Psoas muscle (tissue), 7 donors: ENCODE measurements at regions not wholly inside any gene's neighbourhood (a gene's known extent, or its start where the extent isn't known, plus 50 kb on each side); places are given as distances from the start of the nearest gene placed in this dataset.

Experiments used
- ATAC-seq, 4 donors: fragments of 200-7000 bp; cut with Tn5 transposase; one replicate each; pipeline ENCODE4 v1.9.1; 2020; ENCODE audit warnings: moderate library complexity in 3 of 4, mild to moderate bottlenecking in 2 of 4
- DNase-seq, 2 donors: peaks; one replicate each; pipeline ENCODE4 v3.0.0-alpha.2; 2020
- H3K27ac ChIP-seq: fragments of 200-600 bp; one replicate; pipeline ENCODE4 v1.8.0; 2022
- H3K27me3 ChIP-seq, 3 donors: fragments of 200-600 bp in 1 of 3; one replicate each; pipeline versions ENCODE4 v1.6.1 to v1.8.0; 2013 to 2022; ENCODE audit warnings: low read length in 2 of 3, mild to moderate bottlenecking in 2 of 3, moderate library complexity in 1 of 3; ENCODE audit not compliant: insufficient read depth in 3 of 3
- H3K36me3 ChIP-seq, 2 donors: fragments of 200-600 bp in 1 of 2; one replicate each; pipeline versions ENCODE4 v1.6.1 to v1.8.0; 2013 to 2022; ENCODE audit warnings: low read depth in 1 of 2, mild to moderate bottlenecking in 1 of 2, moderate library complexity in 1 of 2; ENCODE audit not compliant: insufficient read depth in 1 of 2
- H3K4me1 ChIP-seq: fragments of 200-600 bp; one replicate; pipeline ENCODE4 v1.8.0; 2022
- H3K4me3 ChIP-seq: fragments of 200-600 bp; one replicate; pipeline ENCODE4 v1.8.0; 2022; ENCODE audit warnings: mild to moderate bottlenecking
- H3K9me3 ChIP-seq: fragments of 200-600 bp; one replicate; pipeline ENCODE4 v1.8.0; 2022
- CTCF ChIP-seq: fragments of 200-600 bp; IDR thresholded peaks from one replicate; pipeline ENCODE4 v1.8.0; 2022; ENCODE audit warnings: antibody characterized with exemption
- WGBS, 3 donors: extraction: QIAGEN DNeasy Blood & Tissue Kit; methylation state at CpG; one replicate each; pipeline versions ENCODE4 v1.1.6 to v1.1.7; 2013; 5-methylcytosine and 5-hydroxymethylcytosine counted together
- intact Hi-C, 2 donors: fragments of 100-400 bp; cut with DNase I; formaldehyde crosslinking; loops; one replicate each; pipeline versions ENCODE4 v1.11.0 to v1.14.2; 2022
- donor health status: healthy with polysubstance abuse.
- donor health status: DM: no; HTN: no; CAD: no; lungs with moderate emphysema.
- donor health status: Bipolar disorder and iron deficiency.
- donor health status: healthy.
- donor health status: DM: yes; HTN: yes; CAD: no.
- donor health status: DM: no; HTN: no; CAD: no.
- donor health status: DM: yes; HTN: yes; CAD: no.

DNA sequence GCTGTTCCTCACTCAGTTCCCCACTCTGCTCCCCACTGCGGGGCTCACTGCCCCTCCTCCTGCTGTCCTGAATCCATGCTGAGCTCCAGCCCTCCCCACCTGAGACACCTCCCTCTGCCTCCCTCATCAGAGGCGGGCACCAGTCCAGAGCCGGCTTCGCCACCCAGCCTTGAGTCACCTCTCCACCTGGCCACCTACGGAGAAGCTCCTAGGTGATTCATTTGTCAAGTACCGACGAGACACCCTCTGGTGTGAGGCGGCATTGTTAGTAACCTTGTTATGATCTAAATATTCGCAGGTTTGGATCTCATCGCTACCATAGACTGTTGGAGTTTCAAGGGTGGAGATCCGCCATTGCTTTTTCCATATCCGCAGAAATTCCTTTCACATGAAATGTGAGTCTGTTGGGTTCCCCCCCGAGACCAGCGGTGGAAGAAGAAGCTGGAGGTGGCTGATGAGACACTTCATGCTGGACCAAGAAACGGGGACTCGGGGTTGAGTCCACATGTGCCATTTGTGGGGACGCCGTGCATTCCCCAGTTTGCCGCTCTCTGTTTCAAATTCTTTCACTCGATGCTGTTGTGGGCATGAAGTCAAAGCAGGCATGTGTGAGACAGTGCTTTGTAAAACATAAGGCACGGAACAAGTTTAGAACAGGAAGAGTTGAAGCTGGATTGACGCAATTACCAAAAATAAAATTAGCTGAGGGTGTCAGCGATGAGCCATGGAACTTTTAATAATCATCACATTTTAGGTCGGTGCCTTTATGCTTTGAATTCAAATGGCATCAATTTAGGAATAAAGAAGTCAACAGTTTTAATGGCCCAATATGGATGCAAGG lies 259.8 kb upstream of the HDAC4 start:
- Histone ChIP-seq H3K27ac (no peak overlapping the region), H3K36me3 (no peaks in the 10 kb centered on the region), H3K4me1 (no peaks in the 10 kb centered on the region), H3K4me3 (no peak overlapping the region), H3K9me3 (no peaks in the 10 kb centered on the region), H3K27me3 (peaks cover 0 to 8% (median 3%) of the 10 kb centered on the region in 3 donors)
- no peak for TF ChIP-seq CTCF
- WGBS, 3 donors: 79 to 82% (median 79%) methylated on average over 24 of the region's 24 CpGs
- DNase-seq (no peak), ATAC-seq (peak in 2 of 4 donors; percentile 32 to 56)
- intact Hi-C loops: no loop called here

DNA sequence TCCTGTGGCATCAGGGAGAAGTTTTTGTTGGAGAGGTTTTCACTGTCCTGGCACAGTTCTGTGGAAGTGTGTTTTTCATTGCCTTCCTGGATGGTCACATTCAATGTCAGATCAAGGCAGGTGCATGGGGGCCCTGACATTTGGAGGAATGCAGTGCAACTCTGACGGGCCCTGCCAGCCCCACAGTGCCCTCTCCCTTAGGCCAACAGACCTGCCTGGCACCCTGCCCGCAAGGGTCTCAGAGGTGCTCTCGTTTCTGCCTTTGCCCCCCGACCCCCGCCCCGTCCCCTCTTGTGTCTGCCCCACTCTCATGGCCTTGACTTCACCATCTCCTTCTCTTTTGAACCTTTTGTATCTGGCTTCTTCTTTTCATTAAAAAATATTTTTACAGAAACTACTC lies 257.2 kb upstream of the HDAC4 start:
- no peaks in the 10 kb centered on the region for H3K36me3 ChIP-seq
- no peak for DNase-seq
- peaks cover 0 to 8% (median 3%) of the 10 kb centered on the region in 3 donors for H3K27me3 ChIP-seq
- TF ChIP-seq CTCF: no peak
- no peaks in the 10 kb centered on the region for H3K9me3 ChIP-seq
- intact Hi-C loops: no loop called here
- H3K4me1 ChIP-seq: no peaks in the 10 kb centered on the region
- no peak overlapping the region for H3K27ac ChIP-seq
- 80 to 86% (median 80%) methylated on average over 6 of the region's 6 CpGs for WGBS, 3 donors
- H3K4me3 ChIP-seq: no peak overlapping the region
- ATAC-seq: no peak

DNA sequence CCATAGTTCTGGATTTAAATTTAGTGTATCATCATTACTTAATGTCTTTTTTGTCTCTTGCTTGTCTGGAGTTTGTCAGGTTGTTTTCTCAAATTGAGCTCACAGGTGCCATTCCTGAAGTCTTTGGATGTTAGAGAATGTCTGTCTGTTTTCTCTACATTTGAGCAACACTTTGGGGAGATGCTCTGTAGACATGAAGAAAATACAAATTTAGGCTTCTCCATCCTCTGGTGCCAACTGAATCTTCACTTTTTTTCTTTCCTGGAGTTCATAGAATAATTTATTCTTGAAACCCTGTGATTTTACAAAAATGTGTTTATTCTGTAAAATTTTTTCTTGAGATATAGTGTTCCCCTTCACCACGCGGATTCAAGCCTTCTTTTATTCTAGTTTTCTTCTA lies 256.4 kb upstream of the HDAC4 start:
- DNase-seq (no peak), ATAC-seq (no peak)
- Histone ChIP-seq H3K4me3 (no peak overlapping the region), H3K27me3 (peaks cover 0 to 4% (median 3%) of the 10 kb centered on the region in 3 donors), H3K9me3 (no peaks in the 10 kb centered on the region), H3K4me1 (no peaks in the 10 kb centered on the region), H3K36me3 (no peaks in the 10 kb centered on the region), H3K27ac (no peak overlapping the region)
- 89 to 96% (median 95%) methylated on average over 2 of the region's 2 CpGs for WGBS, 3 donors
- intact Hi-C loops: no loop called here
- TF ChIP-seq CTCF: no peak

GRCh38 chr2:239654266-239654665 lies 253.4 kb upstream of the HDAC4 start:
- Histone ChIP-seq H3K4me3 (no peak overlapping the region), H3K9me3 (no peaks in the 10 kb centered on the region), H3K4me1 (no peaks in the 10 kb centered on the region), H3K27ac (no peak overlapping the region), H3K36me3 (no peaks in the 10 kb centered on the region), H3K27me3 (no peaks in the 10 kb centered on the region)
- no peak for TF ChIP-seq CTCF
- 70 to 74% (median 71%) methylated on average over 4 of the region's 4 CpGs for WGBS, 3 donors
- ATAC-seq (no peak), DNase-seq (no peak)
- intact Hi-C loops: no loop called here

GRCh38 chr2:239651859-239652258 lies 251.0 kb upstream of the HDAC4 start:
- WGBS, 3 donors: 78 to 90% (median 86%) methylated on average over 6 of the region's 6 CpGs
- DNase-seq: no peak
- H3K36me3 ChIP-seq: no peaks in the 10 kb centered on the region
- no peak overlapping the region for H3K27ac ChIP-seq
- no peak overlapping the region for H3K4me3 ChIP-seq
- no peaks in the 10 kb centered on the region for H3K9me3 ChIP-seq
- no peak for TF ChIP-seq CTCF
- no peak for ATAC-seq
- no peaks in the 10 kb centered on the region for H3K4me1 ChIP-seq
- H3K27me3 ChIP-seq: no peaks in the 10 kb centered on the region
- intact Hi-C loops: no loop called here
